Stimulated activated naive CD8-positive, alpha-beta T cell treated with anti-CD3 and anti-CD28 coated beads, Interleukin-15, Interleukin-2, amounts not matched to agents 100 ng/mL and 50 ng/mL, for 24 hours (primary cell): ENCODE measurements at regions not wholly inside any gene's neighbourhood (a gene's known extent, or its start where the extent isn't known, plus 50 kb on each side); places are given as distances from the start of the nearest gene placed in this dataset.
"Not testable (repeated sequence)": the region's sequence is repeated elsewhere in the genome, so short reads cannot be mapped to it uniquely, and the experiment has no call there.

Experiments
- H3K27ac Mint-ChIP-seq: one replicate; pipeline ENCODE4 v1.8.0; 2021; ENCODE audit warnings: mild to moderate bottlenecking, mixed read lengths
- H3K27me3 Mint-ChIP-seq: one replicate; pipeline ENCODE4 v1.8.0; 2021; ENCODE audit warnings: mixed read lengths
- H3K36me3 Mint-ChIP-seq: one replicate; pipeline ENCODE4 v1.8.0; 2021; ENCODE audit warnings: low read depth, mixed read lengths
- H3K4me1 Mint-ChIP-seq: one replicate; pipeline ENCODE4 v1.8.0; 2021; ENCODE audit warnings: low read depth, mixed read lengths
- H3K4me3 Mint-ChIP-seq: one replicate; pipeline ENCODE4 v1.8.0; 2021; ENCODE audit warnings: mild to moderate bottlenecking, mixed read lengths
- H3K9me3 Mint-ChIP-seq: one replicate; pipeline ENCODE4 v1.8.0; 2021; ENCODE audit warnings: mixed read lengths

GRCh38 chrY:7415157-7415633 lies 503.6 kb upstream of the AMELY start:
- Mint-ChIP-seq H3K4me3 (no peak overlapping the region), H3K27me3 (no peaks in the 10 kb centered on the region), H3K27ac (no peak overlapping the region), H3K9me3 (no peaks in the 10 kb centered on the region), H3K4me1 (no peaks in the 10 kb centered on the region), H3K36me3 (no peaks in the 10 kb centered on the region)

- Mint-ChIP-seq H3K27ac (no peak overlapping the region), H3K27me3 (no peaks in the 10 kb centered on the region), H3K4me3 (no peak overlapping the region), H3K4me1 (peaks cover 4% of the 10 kb centered on the region), H3K36me3 (peaks cover 30% of the 10 kb centered on the region), H3K9me3 (peaks cover 29% of the 10 kb centered on the region)
These were observed 478.5 kb upstream of the AMELY start for GRCh38 chrY:7390056-7390455.

- Mint-ChIP-seq H3K27me3 (no peaks in the 10 kb centered on the region), H3K9me3 (no peaks in the 10 kb centered on the region), H3K36me3 (peaks cover 40% of the 10 kb centered on the region), H3K4me3 (no peak overlapping the region), H3K27ac (no peak overlapping the region), H3K4me1 (peaks cover 12% of the 10 kb centered on the region)
These were observed 471.4 kb upstream of the AMELY start for GRCh38 chrY:7382988-7383387.

DNA sequence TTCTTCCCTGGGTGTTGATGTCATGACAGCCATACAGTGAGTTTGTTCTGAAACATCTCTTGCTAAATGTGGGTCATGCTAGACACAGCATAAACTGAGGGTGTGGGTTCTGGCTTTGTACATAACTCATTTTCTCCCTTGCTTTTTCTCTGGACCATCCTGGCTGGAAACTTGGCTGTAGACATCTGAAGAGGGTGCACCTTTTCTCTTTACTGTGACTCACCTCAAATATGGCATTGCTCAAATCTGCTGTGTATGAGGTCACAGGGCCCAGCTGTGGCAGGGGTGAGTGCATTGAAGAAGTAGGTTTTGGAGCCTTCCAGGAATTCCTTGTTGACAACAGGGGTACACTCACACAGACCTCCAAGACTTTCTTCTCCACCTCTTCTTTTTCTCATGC lies 465.5 kb upstream of the AMELY start:
- Mint-ChIP-seq H3K27me3 (no peaks in the 10 kb centered on the region), H3K9me3 (no peaks in the 10 kb centered on the region), H3K27ac (no peak overlapping the region), H3K4me1 (peaks cover 3% of the 10 kb centered on the region), H3K36me3 (peaks cover 43% of the 10 kb centered on the region), H3K4me3 (no peak overlapping the region)

DNA sequence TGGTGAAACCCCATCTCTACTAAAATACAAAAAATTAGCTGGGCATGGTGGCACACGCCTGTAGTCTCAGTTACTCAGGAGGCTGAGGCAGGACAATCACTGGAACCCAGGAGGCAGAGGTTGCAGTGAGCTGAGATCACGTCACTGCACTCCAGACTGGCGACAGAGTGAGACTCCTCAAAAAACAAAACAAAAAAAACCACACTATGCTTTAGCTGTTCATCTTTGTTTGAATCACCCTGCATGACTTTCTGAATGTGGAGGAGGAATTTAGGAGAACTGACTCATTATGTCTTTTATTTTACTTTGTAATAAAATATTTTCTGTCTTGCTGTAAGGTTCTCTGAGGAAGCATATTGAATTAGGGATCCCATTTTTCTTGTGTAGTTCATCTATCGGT lies 462.9 kb upstream of the AMELY start:
- H3K27me3 Mint-ChIP-seq, H3K4me3 Mint-ChIP-seq, H3K4me1 Mint-ChIP-seq, H3K27ac Mint-ChIP-seq, H3K9me3 Mint-ChIP-seq: not testable (repeated sequence)
- H3K36me3 Mint-ChIP-seq = peaks cover 35% of the 10 kb centered on the region

DNA sequence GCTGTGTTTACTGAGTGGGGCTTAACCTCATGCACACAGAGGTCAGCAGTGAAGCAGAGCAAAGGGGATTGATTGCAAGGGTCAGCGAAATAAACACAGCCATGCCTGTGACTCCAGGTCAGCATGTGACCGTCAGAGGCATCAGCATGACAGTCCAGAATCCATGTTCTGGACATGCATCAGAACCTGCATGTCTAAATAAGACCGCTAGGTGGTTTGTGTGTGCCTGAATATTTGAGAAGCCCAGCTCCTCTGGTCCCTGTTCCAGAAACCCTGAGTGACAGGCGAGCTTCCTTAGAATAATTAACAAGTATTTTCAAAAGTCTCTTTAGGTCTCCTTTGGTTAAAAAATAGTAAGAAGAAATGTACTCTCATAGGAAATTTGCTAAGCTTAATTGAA lies 460.4 kb upstream of the AMELY start:
- H3K9me3 Mint-ChIP-seq, H3K4me1 Mint-ChIP-seq, H3K4me3 Mint-ChIP-seq, H3K27ac Mint-ChIP-seq, H3K27me3 Mint-ChIP-seq: not testable (repeated sequence)
- peaks cover 30% of the 10 kb centered on the region for H3K36me3 Mint-ChIP-seq

- peaks cover 26% of the 10 kb centered on the region for H3K36me3 Mint-ChIP-seq
- not testable (repeated sequence) for H3K9me3 Mint-ChIP-seq, H3K4me1 Mint-ChIP-seq, H3K4me3 Mint-ChIP-seq, H3K27ac Mint-ChIP-seq, H3K27me3 Mint-ChIP-seq
These were observed 459.5 kb upstream of the AMELY start for GRCh38 chrY:7371026-7371425.

DNA sequence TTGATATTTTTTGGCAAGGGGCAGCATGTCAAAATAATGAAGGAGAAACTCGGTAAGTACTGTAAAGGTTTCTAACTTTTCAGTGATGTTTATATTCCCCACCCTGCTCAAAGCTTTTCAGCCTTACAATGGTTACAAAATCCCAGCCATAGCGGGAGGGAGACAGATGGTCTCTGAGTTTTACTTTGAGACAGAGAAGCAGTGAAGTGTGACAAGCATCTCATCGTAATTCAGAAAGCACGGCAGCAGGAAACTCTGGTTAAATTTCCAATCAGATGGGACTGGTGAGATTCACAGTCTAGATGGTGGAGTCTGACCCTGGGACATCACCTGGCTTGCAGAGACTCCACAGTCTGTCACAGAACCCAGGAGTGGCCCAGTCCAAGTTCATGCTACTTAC lies 448.0 kb upstream of the AMELY start:
- Mint-ChIP-seq H3K36me3 (peaks cover 42% of the 10 kb centered on the region), H3K4me3 (no peak overlapping the region), H3K27ac (no peak overlapping the region), H3K9me3 (no peaks in the 10 kb centered on the region), H3K4me1 (no peaks in the 10 kb centered on the region), H3K27me3 (no peaks in the 10 kb centered on the region)

DNA sequence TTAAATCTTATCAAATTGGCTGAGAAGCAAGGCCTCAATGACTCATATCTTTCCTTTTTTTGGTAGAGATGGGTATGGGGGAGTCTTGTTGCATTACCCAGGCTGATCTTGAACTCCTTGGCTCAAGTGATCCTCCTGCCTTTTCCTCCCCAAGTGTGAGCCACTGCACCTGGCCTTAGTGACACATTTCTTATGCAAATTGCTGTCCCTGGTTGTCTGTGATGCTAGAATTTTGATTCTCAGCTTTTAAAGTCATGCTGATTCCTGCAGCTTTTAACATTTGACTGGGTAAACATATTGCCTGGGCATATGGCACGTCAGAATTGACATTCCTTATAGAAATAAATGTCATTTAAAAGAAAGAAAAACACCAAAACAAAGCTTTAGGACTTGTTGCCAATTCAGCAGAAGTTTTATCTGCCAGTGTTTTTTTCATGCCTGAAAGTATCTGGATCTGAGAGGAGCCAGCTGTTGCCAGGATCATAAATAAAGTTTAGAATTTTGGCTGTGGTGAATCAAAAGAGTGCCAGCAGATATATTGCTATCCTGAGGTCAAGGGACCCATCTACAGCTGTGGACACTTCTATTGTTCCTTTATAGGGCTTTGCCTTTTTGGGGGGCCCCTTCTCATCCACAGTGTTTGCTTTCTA lies 446.7 kb upstream of the AMELY start:
- Mint-ChIP-seq H3K36me3 (peaks cover 39% of the 10 kb centered on the region), H3K27ac (peak overlapping the region; percentile 36), H3K4me1 (no peaks in the 10 kb centered on the region), H3K9me3 (no peaks in the 10 kb centered on the region), H3K27me3 (no peaks in the 10 kb centered on the region), H3K4me3 (no peak overlapping the region)

DNA sequence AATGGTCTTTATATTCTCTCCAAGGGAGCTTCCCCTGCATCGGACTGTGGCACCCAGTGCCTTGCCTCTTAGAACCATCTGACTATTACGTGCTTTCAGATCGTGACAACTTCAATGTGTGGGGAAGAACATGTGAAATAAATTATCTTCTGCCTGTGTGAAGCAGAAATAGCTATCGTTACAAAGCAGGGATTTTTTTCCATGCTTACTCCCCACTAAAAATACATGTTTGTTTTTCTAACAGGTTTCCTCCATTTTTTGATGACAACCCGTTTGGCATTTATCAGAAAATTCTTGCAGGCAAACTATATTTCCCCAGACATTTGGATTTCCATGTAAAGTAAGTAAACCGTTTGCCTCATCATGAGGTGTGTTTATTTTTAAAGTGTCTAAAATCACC lies 444.3 kb upstream of the AMELY start:
- H3K27ac Mint-ChIP-seq, H3K27me3 Mint-ChIP-seq, H3K4me1 Mint-ChIP-seq, H3K4me3 Mint-ChIP-seq, H3K9me3 Mint-ChIP-seq: not testable (repeated sequence)
- peaks cover 40% of the 10 kb centered on the region for H3K36me3 Mint-ChIP-seq

DNA sequence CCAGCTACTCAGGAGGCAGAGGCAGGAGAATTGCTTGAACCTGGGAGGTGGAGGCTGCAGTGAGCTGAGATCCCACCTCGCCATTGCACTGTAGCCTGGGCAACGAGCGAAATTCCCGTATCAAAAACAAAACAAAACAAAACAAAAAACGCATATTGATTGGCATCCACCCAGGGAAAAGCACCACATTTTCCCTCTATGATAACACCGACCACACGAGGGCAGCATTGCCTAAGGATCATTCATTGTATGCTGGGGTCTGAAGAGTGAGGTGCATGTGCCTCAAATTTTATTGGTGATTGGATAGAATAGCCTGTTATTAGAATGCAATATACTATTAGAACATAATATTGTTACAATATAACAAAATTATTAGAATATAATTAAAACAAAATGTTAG lies 433.1 kb upstream of the AMELY start:
- H3K27ac Mint-ChIP-seq = peak overlapping the region; percentile 92
- no peaks in the 10 kb centered on the region for H3K27me3 Mint-ChIP-seq
- H3K4me3 Mint-ChIP-seq = no peak overlapping the region
- H3K36me3 Mint-ChIP-seq = peaks cover 32% of the 10 kb centered on the region
- peaks cover 23% of the 10 kb centered on the region for H3K4me1 Mint-ChIP-seq
- no peaks in the 10 kb centered on the region for H3K9me3 Mint-ChIP-seq

DNA sequence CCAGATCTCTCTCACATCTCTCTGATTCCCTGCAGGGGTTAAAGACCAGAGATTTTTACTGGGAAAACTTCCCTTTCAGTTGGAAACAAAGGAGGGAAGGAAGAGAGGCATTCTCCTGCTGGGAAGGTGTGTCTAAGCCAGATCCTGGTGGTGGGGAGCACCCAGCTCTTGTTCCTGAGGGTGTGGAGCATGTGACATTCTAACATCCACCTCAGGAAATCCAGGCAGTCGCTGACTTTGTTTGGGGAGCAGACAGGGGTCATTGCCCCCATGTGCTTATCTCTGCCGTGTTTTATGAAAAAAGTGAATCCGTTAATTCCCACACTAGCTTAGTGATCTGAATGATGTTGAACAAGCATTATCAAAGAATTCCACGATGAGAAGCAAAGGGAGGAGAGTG lies 431.7 kb upstream of the AMELY start:
- Mint-ChIP-seq H3K4me1 (peaks cover 36% of the 10 kb centered on the region), H3K36me3 (peaks cover 32% of the 10 kb centered on the region), H3K27me3 (no peaks in the 10 kb centered on the region), H3K9me3 (no peaks in the 10 kb centered on the region), H3K27ac (peak overlapping the region; percentile 92), H3K4me3 (no peak overlapping the region)

- not testable (repeated sequence) for H3K4me3 Mint-ChIP-seq, H3K27me3 Mint-ChIP-seq, H3K9me3 Mint-ChIP-seq
- H3K27ac Mint-ChIP-seq = peak overlapping the region; percentile 92
- peaks cover 36% of the 10 kb centered on the region for H3K36me3 Mint-ChIP-seq
- H3K4me1 Mint-ChIP-seq = peaks cover 41% of the 10 kb centered on the region
These were observed 431.2 kb upstream of the AMELY start for GRCh38 chrY:7342732-7343131.

- peak overlapping the region; percentile 79 for H3K27ac Mint-ChIP-seq
- peaks cover 46% of the 10 kb centered on the region for H3K36me3 Mint-ChIP-seq
- H3K9me3 Mint-ChIP-seq = no peaks in the 10 kb centered on the region
- no peaks in the 10 kb centered on the region for H3K27me3 Mint-ChIP-seq
- peak overlapping the region; percentile 20 for H3K4me3 Mint-ChIP-seq
- H3K4me1 Mint-ChIP-seq = peaks cover 60% of the 10 kb centered on the region
These were observed 428.0 kb upstream of the AMELY start for GRCh38 chrY:7339391-7340087.

- H3K36me3 Mint-ChIP-seq = peaks cover 48% of the 10 kb centered on the region
- H3K27ac Mint-ChIP-seq = peak overlapping the region; percentile 76
- peaks cover 62% of the 10 kb centered on the region for H3K4me1 Mint-ChIP-seq
- H3K27me3 Mint-ChIP-seq = no peaks in the 10 kb centered on the region
- H3K4me3 Mint-ChIP-seq = peak overlapping the region; percentile 7
- no peaks in the 10 kb centered on the region for H3K9me3 Mint-ChIP-seq
These were observed 424.7 kb upstream of the AMELY start for GRCh38 chrY:7336023-7336873.
